ENCODE measurements at regions not wholly inside any gene's neighbourhood (a gene's known extent, or its start where the extent isn't known, plus 50 kb on each side); places are given as distances from the start of the nearest gene placed in this dataset.

- Histone ChIP-seq H3K79me2 (replicated peaks; ENCODE audit: insufficient read depth) (no peaks in the 10 kb centered on the region), H3K4me2 (peak overlapping the region; percentile 17; the same call in 1 of the 2 replicates), H3K4me1 (ENCODE audit: insufficient read depth) (peaks cover 33% of the 10 kb centered on the region), H4K20me1 (replicated peaks; ENCODE audit: insufficient read depth) (no peaks in the 10 kb centered on the region), H2AFZ (no peak overlapping the region; the same call in 1 of the 2 replicates), H3F3A (replicated peaks; ENCODE audit: low read depth) (0 out of 2 replicates have a peak, but pooled peaks cover 2% of the 10 kb centered on the region), H3K27ac (ENCODE audit: low read depth) (no peak overlapping the region), H3K36me3 (ENCODE audit: insufficient read depth) (no peaks in the 10 kb centered on the region), H3K9me2 (ENCODE audit: insufficient read depth) (peaks cover 9% of the 10 kb centered on the region), H3K27me3 (ENCODE audit: insufficient read depth) (no peaks in the 10 kb centered on the region), H3K4me3 (no peak overlapping the region)
- H3K9me3 Mint-ChIP-seq, result no peaks in the 10 kb centered on the region
- ATAC-seq (no peak), DNase-seq (ENCODE audit: low spot score) (no peak)
- no peak overlapping the region; the same call in 2 of the 3 replicates for H3K4me3 Mint-ChIP-seq
- peaks cover 31% of the 10 kb centered on the region for H3K4me1 Mint-ChIP-seq
- no peak for TF ChIP-seq NANOG (IDR thresholded peaks at IDR 0.05; ENCODE audit: borderline replicate concordance)
- TF ChIP-seq STAT1 (IDR thresholded peaks at IDR 0.05; ENCODE audit: unreplicated experiment), result no peak
- no peak for TF ChIP-seq ZNF114 (CRISPR knock-in tag; IDR thresholded peaks at IDR 0.05)
- TF ChIP-seq ZNF331 (CRISPR knock-in tag; IDR thresholded peaks at IDR 0.05; ENCODE audit: low read depth), result no peak
- TF ChIP-seq CREB1 (CRISPR knock-in tag; IDR thresholded peaks at IDR 0.05; ENCODE audit: low read depth), result no peak
- no peak for TF ChIP-seq ZNF462 (CRISPR knock-in tag; IDR thresholded peaks at IDR 0.05)
- TF ChIP-seq ETS1 (IDR thresholded peaks at IDR 0.05), result no peak
- no peak for TF ChIP-seq POLR2AphosphoS5 (IDR thresholded peaks at IDR 0.05; ENCODE audit: low read depth)
- TF ChIP-seq EZH2phosphoT487 (IDR thresholded peaks at IDR 0.05; ENCODE audit: unreplicated experiment), result no peak
- no peak for TF ChIP-seq CTCF (conservative IDR thresholded peaks at IDR 0.05; ENCODE audit: low read depth in 2 of 2)
- no peak for TF ChIP-seq JUNB (IDR thresholded peaks at IDR 0.05; ENCODE audit: unreplicated experiment)
- peaks cover 5% of the 10 kb centered on the region for H3K27me3 Mint-ChIP-seq (ENCODE audit: insufficient read depth, low read depth, poor library complexity)
- no peaks in the 10 kb centered on the region for H3K36me3 Mint-ChIP-seq (ENCODE audit: low read depth)
- H3K27ac Mint-ChIP-seq, result no peak overlapping the region; the same call in 1 of the 2 replicates
Measured at GRCh38 chr1:63116016-63116415, 206.4 kb upstream of the FOXD3 start.
